ENCODE measurements at regions not wholly inside any gene's neighbourhood (a gene's known extent, or its start where the extent isn't known, plus 50 kb on each side); places are given as distances from the start of the nearest gene placed in this dataset.

DNA sequence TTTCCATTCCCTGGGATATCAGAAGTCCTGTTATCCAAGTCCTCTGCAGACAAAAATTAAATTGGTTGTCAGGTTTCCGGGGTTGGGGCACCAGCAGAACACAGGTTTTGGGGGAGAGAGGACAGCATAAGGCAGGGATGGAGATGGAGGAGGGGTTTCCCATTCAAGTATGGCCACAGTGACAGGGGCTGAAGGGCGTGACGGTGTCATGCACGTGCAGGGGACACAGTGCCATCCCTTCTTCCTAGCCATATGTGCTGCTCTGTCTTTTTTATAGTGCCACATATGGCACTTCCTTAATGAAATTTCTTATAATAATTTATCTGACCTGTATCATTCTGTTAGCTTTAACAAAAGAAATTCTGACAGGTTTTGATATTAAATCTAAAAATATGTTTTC is 259.2 kb downstream of the PTEN start:
- DNase-seq (ENCODE audit: low spot score) (no peak), ATAC-seq (no peak)

GRCh38 chr10:88125766-88126165 is 262.3 kb downstream of the PTEN start:
- no peak for DNase-seq (ENCODE audit: low spot score)
- no peak for ATAC-seq

DNA sequence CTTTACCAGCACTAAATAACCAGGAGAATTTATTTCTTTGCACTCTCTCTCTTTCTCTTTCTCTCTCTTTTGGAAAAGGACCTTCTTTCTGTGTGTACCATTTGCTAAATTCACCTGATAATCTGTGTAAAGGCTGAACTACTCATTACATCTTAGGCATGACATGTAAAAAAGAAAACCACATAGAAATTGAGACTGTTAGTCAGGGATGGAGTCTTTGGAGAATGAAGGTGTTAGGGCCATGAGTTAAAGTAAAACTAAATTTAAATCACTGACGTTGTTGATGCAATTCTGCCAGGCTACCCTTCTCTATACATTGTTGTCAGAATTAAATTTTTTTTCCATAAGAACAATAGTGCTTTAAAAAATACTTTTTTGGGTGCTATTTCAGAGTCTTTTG is 263.3 kb downstream of the PTEN start:
- ATAC-seq: no peak

DNA sequence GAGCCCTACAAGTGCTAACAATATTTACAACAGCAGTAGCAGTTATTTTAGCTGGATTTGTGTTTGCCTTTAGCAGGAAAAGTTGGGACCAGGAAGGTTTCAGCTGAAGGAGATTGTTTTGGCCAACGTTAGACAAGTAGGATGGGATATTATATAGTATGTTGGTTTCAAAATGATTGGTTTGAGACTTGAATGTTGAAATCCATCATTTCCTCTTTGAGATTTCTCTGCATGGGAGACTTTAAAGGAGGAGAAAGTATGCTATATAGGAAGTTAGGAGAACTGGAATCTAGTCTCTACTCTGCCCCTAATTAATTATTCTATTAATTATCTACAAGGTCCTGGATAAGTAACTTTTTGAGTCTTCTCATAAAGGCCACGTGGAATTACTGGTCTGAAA is 263.8 kb downstream of the PTEN start:
- ATAC-seq: no peak
- DNase-seq (ENCODE audit: low spot score): no peak

More for the DNA sequence above, 263.3 kb downstream of the PTEN start:
- no peak for DNase-seq (ENCODE audit: low spot score)

DNA sequence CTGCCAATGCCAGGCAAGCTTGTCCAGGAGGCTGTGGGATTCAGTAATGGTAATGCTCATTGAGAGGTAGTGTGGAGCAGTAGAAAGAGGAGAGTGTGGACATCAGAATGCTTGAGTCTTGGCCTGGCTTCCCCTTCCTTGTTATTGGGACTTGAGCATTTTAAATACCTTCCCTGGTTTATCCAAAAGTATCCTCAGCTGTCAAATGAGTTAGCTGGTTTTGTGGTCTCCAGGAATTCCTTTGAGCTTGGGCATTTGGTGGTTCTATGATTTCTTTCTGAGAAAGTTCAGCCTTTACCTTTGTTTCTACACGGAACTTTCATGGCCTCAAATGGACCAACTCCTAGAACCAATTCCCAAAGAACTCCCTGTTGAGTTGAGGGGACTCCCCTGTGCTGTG is 264.3 kb downstream of the PTEN start:
- ATAC-seq (no peak), DNase-seq (ENCODE audit: low spot score) (no peak)

- DNase-seq (ENCODE audit: low spot score): no peak
- ATAC-seq: no peak
Measured at GRCh38 chr10:88129013-88129412, 265.6 kb downstream of the PTEN start.

GRCh38 chr10:88130912-88131311 is 267.5 kb downstream of the PTEN start:
- DNase-seq (ENCODE audit: low spot score) (no peak), ATAC-seq (no peak)

DNA sequence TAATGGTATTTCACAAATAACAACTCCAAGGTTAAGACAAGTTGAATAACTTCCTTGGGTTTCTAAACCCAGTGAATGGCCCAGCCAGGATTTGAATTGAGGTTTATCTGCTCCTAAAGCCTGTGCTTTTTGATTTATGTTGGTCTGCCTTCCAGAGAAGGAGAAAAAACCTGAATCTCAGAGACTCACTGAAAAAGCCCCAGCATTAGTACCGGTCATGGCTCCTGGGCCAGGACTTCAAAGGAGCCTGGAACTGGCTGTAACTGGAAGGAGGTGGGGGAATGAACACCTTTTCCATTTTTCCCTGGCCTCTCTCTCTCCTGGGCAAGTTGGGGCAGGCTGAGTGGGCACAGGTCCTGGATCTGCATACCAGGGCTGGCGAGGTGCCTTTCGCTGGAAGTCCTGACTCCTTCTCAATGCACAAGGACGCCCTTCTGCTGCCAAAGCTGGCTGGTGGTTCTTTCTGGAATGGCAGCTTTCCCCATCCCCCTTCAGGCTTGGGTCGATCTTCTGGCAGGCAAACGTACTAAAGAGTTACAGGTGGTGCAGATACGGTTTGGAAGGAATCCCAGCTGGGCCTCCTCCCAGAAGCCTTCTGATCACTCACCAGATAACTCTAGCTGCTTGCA is 268.2 kb downstream of the PTEN start:
- DNase-seq (ENCODE audit: low spot score) (peak; percentile 48), ATAC-seq (peak; percentile 56)

DNA sequence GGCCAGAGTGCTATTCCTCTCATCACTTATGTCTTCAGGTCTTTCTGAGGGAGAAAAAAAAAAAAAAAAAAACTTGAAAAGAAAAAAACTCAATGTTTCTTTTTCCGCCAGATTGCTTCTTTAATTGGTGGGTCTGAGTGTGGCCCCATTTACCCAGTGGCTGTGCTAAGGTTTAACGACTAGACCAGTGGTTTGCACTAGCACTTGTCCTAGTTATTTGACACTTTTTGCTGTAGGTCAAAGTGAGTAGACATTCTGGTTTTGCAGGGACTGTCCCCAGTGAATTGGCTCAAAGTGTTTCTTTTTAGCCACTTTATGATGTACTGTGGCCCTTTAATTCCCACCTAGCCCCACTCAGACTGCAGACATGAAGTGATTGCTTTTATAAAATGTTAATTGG is 273.3 kb downstream of the PTEN start:
- DNase-seq (ENCODE audit: low spot score) (no peak), ATAC-seq (no peak)

- DNase-seq (ENCODE audit: low spot score) (no peak), ATAC-seq (no peak)
Measured at GRCh38 chr10:88138319-88138848, 275.0 kb downstream of the PTEN start.

- DNase-seq (ENCODE audit: low spot score): no peak
- no peak for ATAC-seq
Measured at GRCh38 chr10:88147000-88147798, 283.8 kb downstream of the PTEN start.

DNA sequence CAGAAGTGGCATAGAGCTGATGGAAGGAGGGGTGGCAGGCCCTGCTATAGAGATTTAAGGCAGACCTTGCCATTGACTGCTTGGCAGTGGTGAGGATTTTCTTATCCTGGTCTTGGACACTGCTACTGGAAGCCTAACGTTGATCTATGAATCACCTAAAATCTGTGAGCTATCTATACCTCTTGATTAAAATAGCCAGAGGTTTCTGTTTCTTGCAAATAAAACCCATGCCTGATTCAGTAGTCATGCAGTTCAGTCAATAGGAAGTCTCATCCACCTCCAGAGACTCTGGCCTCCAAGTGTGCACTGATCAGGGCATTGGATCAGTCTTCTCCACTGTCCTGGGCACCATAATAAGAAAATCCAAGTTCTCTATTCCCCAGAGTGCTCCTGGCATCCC is 286.5 kb downstream of the PTEN start:
- ATAC-seq (no peak), DNase-seq (ENCODE audit: low spot score) (no peak)

GRCh38 chr10:88150339-88150738 is 286.9 kb downstream of the PTEN start:
- ATAC-seq (no peak), DNase-seq (ENCODE audit: low spot score) (no peak)

GRCh38 chr10:88152728-88153133 is 289.3 kb downstream of the PTEN start:
- ATAC-seq (no peak), DNase-seq (ENCODE audit: low spot score) (no peak)

DNA sequence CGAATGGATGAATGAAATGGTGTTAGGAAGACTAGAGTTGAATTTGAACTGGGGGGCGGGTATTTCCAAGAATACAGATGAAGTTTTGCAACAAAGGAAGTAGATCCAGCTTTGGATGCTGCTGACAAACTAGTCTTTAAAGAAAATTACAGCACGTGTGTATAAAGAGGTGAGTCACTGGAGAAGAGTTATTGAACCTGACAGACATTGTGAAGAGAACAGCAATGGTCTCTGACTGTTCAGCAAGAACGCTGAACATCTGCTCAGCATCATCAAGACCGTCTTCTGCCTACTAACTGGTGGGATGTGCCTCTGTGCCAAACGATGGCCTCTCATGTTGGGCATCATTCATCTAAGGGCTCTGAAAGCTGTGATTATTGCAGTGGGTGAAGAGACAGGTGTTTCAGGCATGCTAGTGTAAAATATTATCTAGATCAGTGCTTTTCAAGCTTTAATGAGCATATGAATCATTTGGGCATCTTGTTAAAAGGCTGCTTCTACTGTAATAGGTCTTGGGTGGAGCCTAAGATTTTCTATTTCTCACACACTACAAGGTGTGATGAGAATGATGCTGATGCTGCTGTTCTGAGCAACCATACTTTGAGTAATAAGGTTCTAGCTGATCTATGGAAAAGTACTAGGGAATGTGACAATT is 291.3 kb downstream of the PTEN start:
- ATAC-seq (no peak), DNase-seq (ENCODE audit: low spot score) (no peak)

DNA sequence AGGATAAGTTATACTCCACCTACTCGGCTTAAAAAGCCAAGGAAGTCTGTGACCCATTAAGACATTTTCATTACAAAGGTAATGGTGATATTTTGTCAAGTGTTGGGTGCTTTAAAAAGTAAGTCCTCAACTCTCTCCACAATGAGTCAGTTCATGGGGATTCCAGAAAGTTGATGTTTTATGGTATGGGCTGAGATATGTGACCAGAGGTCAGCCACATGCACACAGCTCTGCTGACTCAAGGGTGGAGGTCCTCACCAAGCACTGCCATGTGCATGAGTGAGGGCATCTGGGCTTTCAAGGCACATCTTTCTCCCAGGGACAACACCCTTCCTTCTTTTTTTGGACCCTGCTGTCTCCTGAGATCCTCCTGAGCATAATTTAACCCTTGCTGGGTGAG is 292.9 kb downstream of the PTEN start:
- ATAC-seq (no peak), DNase-seq (ENCODE audit: low spot score) (no peak)

GRCh38 chr10:88157981-88158465 is 294.6 kb downstream of the PTEN start:
- ATAC-seq (no peak), DNase-seq (ENCODE audit: low spot score) (no peak)

- no peak for DNase-seq (ENCODE audit: low spot score)
- ATAC-seq: no peak
Measured at GRCh38 chr10:88158526-88159122, 295.2 kb downstream of the PTEN start.

- ATAC-seq (no peak), DNase-seq (ENCODE audit: low spot score) (no peak)
Measured at GRCh38 chr10:88159127-88159829, 295.9 kb downstream of the PTEN start.

DNA sequence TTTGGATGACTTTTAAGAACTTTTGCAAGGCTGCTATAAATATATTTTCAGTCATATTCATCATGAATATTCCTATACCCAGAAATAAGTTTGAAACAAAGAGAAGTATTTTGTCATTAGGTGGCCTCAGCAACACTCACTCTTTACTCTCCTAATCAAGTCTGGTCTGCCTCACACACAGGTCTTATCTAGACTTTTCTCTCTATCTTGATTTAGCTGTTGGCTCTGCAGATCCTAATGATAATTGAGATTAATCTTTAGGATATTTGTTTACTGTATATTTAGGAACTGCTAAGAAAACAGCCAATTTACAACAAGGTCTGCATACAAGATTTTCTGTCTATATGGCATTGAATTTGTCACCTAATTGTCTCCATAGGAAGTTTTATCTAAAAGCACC is 297.6 kb downstream of the PTEN start:
- DNase-seq (ENCODE audit: low spot score) (no peak), ATAC-seq (no peak)

DNA sequence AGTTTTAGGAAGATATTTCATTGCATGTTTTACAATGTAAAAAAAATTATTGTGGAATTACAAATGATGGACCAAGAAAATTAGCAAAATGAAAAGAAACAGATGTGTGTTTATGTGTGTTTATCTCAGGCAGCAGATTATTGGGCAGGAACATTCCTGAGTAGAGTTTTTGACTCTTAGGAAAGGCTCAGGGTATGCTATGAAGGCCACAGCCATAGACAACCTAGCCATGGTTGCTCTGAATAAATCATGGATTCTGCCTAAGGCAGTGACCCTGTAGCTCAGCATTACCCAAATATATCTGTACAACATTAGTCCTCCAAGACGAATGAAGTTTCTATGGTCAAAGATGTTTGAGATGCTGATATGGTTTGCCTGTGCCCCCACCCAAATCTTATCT is 298.3 kb downstream of the PTEN start:
- ATAC-seq (no peak), DNase-seq (ENCODE audit: low spot score) (no peak)

Measured in left lobe of liver (tissue), 2 donors.